ENCODE measurements at regions not wholly inside any gene's neighbourhood (a gene's known extent, or its start where the extent isn't known, plus 50 kb on each side); places are given as distances from the start of the nearest gene placed in this dataset.

GRCh38 chr6:37557645-37558114 lies 58.0 kb upstream of the CCDC167 start:
- DNase-seq (ENCODE audit: low read depth in 4 of 4, low spot score in 2 of 4): no peak

- DNase-seq (ENCODE audit: low read depth in 4 of 4, low spot score in 2 of 4): no peak
These were observed 57.4 kb upstream of the CCDC167 start for GRCh38 chr6:37556881-37557644.

GRCh38 chr6:37555040-37555781 lies 55.5 kb upstream of the CCDC167 start:
- DNase-seq (ENCODE audit: low read depth in 4 of 4, low spot score in 2 of 4): no peak

- DNase-seq (ENCODE audit: low read depth in 4 of 4, low spot score in 2 of 4): no peak
These were observed 54.8 kb upstream of the CCDC167 start for GRCh38 chr6:37554480-37554819.

GRCh38 chr6:37552267-37552666 lies 52.6 kb upstream of the CCDC167 start:
- no peak for DNase-seq (ENCODE audit: low read depth in 4 of 4, low spot score in 2 of 4)

- no peak for DNase-seq (ENCODE audit: low read depth in 4 of 4, low spot score in 2 of 4)
These were observed 52.2 kb upstream of the CCDC167 start for GRCh38 chr6:37551867-37552266.

GRCh38 chr6:37551446-37551845 lies 51.8 kb upstream of the CCDC167 start:
- DNase-seq (ENCODE audit: low read depth in 4 of 4, low spot score in 2 of 4): no peak

GRCh38 chr6:37551002-37551401 lies 51.3 kb upstream of the CCDC167 start:
- no peak for DNase-seq (ENCODE audit: low read depth in 4 of 4, low spot score in 2 of 4)

GRCh38 chr6:37550191-37550831 lies 50.6 kb upstream of the CCDC167 start:
- no peak for DNase-seq (ENCODE audit: low read depth in 4 of 4, low spot score in 2 of 4)

- DNase-seq (ENCODE audit: low read depth in 4 of 4, low spot score in 2 of 4): no peak
These were observed 49.9 kb upstream of the CCDC167 start for GRCh38 chr6:37549558-37549957.
